ENCODE measurements at regions not wholly inside any gene's neighbourhood (a gene's known extent, or its start where the extent isn't known, plus 50 kb on each side); places are given as distances from the start of the nearest gene placed in this dataset.

DNA sequence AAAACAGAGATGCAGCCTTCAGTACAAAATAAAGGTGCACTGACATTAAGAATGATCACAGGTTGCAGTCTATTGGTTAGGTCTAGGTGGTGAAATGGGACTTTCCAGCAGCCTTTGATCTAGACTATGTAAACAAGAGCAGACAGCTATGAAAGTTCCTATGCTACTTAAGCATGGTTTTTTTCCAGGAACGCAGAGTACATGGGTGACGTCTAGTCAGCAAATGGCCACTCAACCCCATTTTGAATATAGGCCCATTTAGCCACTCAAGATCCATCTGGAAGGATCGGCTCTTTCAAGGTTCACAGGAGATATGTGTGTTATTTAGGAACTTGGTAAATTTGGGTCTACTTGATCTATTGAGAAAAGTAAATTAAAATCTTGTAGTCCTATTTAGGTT lies 1424.6 kb upstream of the LRRTM3 start:
- Histone ChIP-seq H2BK15ac (replicated peaks; ENCODE audit: low read depth) (no peak overlapping the region), H3K18ac (ENCODE audit: low read length) (no peak overlapping the region), H2BK120ac (ENCODE audit: low read depth, low read length) (no peak overlapping the region), H3K36me3 (ENCODE audit: control insufficient read depth, insufficient read depth, low read length) (no peaks in the 10 kb centered on the region), H4K8ac (ENCODE audit: low read depth, low read length) (no peak overlapping the region), H3K27me3 (ENCODE audit: insufficient read depth, low read length, poor library complexity) (no peaks in the 10 kb centered on the region), H3K79me1 (ENCODE audit: low read length) (no peaks in the 10 kb centered on the region), H4K5ac (ENCODE audit: low read length) (no peak overlapping the region), H3K4me3 (ENCODE audit: low read length) (no peak overlapping the region), H3K4ac (ENCODE audit: low read depth, low read length) (no peak overlapping the region), H3K4me2 (ENCODE audit: low read length) (no peak overlapping the region), H3K27ac (ENCODE audit: low read depth, low read length) (no peak overlapping the region), H3K79me2 (ENCODE audit: control insufficient read depth, insufficient read depth, low read length) (no peaks in the 10 kb centered on the region), H2AK5ac (ENCODE audit: low read length) (no peak overlapping the region), H3K4me1 (ENCODE audit: control insufficient read depth, low read depth, low read length) (no peaks in the 10 kb centered on the region), H3K56ac (ENCODE audit: low read length) (no peak overlapping the region), H3K23ac (ENCODE audit: low read length) (no peak overlapping the region), H2BK5ac (ENCODE audit: low read length) (no peak overlapping the region), H3K9ac (ENCODE audit: low read length) (no peak overlapping the region)
- no peak for DNase-seq
- WGBS (ENCODE audit: extremely low coverage, insufficient coverage, low lambda C conversion rate), result no CpG with 5 or more reads among the region's 3 CpGs

DNA sequence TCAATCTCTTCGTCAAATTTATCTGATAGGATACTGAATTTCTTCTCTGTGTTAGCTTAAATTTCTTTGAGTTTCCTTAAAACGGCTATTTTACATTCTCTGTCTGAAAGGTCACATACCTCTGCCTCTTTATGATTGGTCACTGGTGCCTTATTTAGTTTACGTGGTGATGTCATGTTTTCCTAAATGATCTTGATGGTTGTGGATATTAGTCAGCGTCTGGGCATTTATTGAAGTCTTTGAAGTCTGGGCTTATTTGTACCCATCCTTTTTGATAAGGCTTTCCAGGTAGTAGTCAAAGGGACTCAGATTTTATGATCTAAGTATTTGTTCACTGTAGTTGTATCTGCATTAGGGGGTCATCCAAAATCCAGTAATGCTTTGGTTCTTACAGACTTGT lies 1407.5 kb upstream of the LRRTM3 start:
- Histone ChIP-seq H3K23ac (ENCODE audit: low read length) (no peak overlapping the region), H3K9ac (ENCODE audit: low read length) (no peak overlapping the region), H3K36me3 (ENCODE audit: control insufficient read depth, insufficient read depth, low read length) (no peaks in the 10 kb centered on the region), H2AK5ac (ENCODE audit: low read length) (no peak overlapping the region), H3K27me3 (ENCODE audit: insufficient read depth, low read length, poor library complexity) (no peaks in the 10 kb centered on the region), H3K27ac (ENCODE audit: low read depth, low read length) (no peak overlapping the region), H3K4me2 (ENCODE audit: low read length) (no peak overlapping the region), H2BK120ac (ENCODE audit: low read depth, low read length) (no peak overlapping the region), H4K8ac (ENCODE audit: low read depth, low read length) (no peak overlapping the region), H4K5ac (ENCODE audit: low read length) (no peak overlapping the region), H2BK15ac (replicated peaks; ENCODE audit: low read depth) (no peak overlapping the region), H2BK5ac (ENCODE audit: low read length) (no peak overlapping the region), H3K56ac (ENCODE audit: low read length) (no peak overlapping the region), H3K4ac (ENCODE audit: low read depth, low read length) (no peak overlapping the region), H3K79me1 (ENCODE audit: low read length) (no peaks in the 10 kb centered on the region), H3K4me3 (ENCODE audit: low read length) (no peak overlapping the region), H3K4me1 (ENCODE audit: control insufficient read depth, low read depth, low read length) (no peaks in the 10 kb centered on the region), H3K18ac (ENCODE audit: low read length) (no peak overlapping the region), H3K79me2 (ENCODE audit: control insufficient read depth, insufficient read depth, low read length) (no peaks in the 10 kb centered on the region)
- no CpG with 5 or more reads among the region's 4 CpGs for WGBS (ENCODE audit: extremely low coverage, insufficient coverage, low lambda C conversion rate)
- peak; percentile 78 for DNase-seq

DNA sequence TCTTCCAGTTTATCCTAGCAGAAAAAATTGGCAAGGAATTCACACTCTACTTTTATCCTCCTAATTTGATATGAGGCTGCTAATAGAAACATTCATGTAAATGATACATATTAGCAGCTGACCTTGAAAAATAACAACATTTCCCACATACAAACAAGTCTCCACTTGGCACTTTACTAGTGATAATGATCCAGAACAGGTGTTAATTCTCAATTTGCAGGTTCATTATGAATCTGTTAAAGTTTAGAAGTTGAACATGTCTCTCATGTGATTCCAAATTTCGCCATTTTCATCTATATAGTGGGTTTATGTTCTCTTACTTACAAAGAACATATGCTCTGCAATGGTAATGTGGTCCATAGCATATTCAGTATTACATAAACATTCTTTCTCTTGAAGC lies 1396.8 kb upstream of the LRRTM3 start:
- H2AK5ac ChIP-seq (ENCODE audit: low read length), result no peak overlapping the region
- no peak overlapping the region for H3K18ac ChIP-seq (ENCODE audit: low read length)
- no peak overlapping the region for H4K8ac ChIP-seq (ENCODE audit: low read depth, low read length)
- no peak overlapping the region for H3K4ac ChIP-seq (ENCODE audit: low read depth, low read length)
- H3K27ac ChIP-seq (ENCODE audit: low read depth, low read length), result no peak overlapping the region
- no peak overlapping the region for H3K4me3 ChIP-seq (ENCODE audit: low read length)
- DNase-seq, result no peak
- no peak overlapping the region for H3K4me2 ChIP-seq (ENCODE audit: low read length)
- WGBS (ENCODE audit: extremely low coverage, insufficient coverage, low lambda C conversion rate), result no CpG with 5 or more reads among the region's 1 CpG
- no peaks in the 10 kb centered on the region for H3K36me3 ChIP-seq (ENCODE audit: control insufficient read depth, insufficient read depth, low read length)
- H3K79me1 ChIP-seq (ENCODE audit: low read length), result no peaks in the 10 kb centered on the region
- H3K23ac ChIP-seq (ENCODE audit: low read length), result no peak overlapping the region
- no peak overlapping the region for H3K9ac ChIP-seq (ENCODE audit: low read length)
- H2BK5ac ChIP-seq (ENCODE audit: low read length), result no peak overlapping the region
- H2BK120ac ChIP-seq (ENCODE audit: low read depth, low read length), result no peak overlapping the region
- no peaks in the 10 kb centered on the region for H3K4me1 ChIP-seq (ENCODE audit: control insufficient read depth, low read depth, low read length)
- H3K79me2 ChIP-seq (ENCODE audit: control insufficient read depth, insufficient read depth, low read length), result no peaks in the 10 kb centered on the region
- no peak overlapping the region for H3K56ac ChIP-seq (ENCODE audit: low read length)
- H2BK15ac ChIP-seq (replicated peaks; ENCODE audit: low read depth), result no peak overlapping the region
- no peaks in the 10 kb centered on the region for H3K27me3 ChIP-seq (ENCODE audit: insufficient read depth, low read length, poor library complexity)
- H4K5ac ChIP-seq (ENCODE audit: low read length), result no peak overlapping the region

DNA sequence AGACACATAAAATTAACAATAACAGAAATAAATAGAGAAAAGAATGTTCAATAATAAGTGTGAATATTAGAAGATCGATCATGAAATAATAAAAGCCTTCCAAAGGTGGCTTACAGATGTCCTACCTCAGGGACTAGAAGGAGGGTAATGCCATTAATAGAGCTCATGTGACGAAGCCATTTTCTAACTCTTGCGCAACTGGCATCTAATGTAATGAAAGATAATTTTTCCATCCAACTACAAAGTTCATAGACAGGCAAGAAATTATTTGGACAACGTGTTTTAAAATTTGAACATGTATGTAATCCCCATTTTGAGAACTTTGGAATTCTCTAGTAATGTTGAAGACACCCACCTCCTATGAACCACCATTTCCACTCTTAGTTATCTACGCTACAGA lies 1394.3 kb upstream of the LRRTM3 start:
- Histone ChIP-seq H3K27ac (ENCODE audit: low read depth, low read length) (no peak overlapping the region), H3K79me2 (ENCODE audit: control insufficient read depth, insufficient read depth, low read length) (no peaks in the 10 kb centered on the region), H3K27me3 (ENCODE audit: insufficient read depth, low read length, poor library complexity) (no peaks in the 10 kb centered on the region), H3K36me3 (ENCODE audit: control insufficient read depth, insufficient read depth, low read length) (no peaks in the 10 kb centered on the region), H4K8ac (ENCODE audit: low read depth, low read length) (no peak overlapping the region), H3K4ac (ENCODE audit: low read depth, low read length) (no peak overlapping the region), H3K4me3 (ENCODE audit: low read length) (no peak overlapping the region), H3K4me2 (ENCODE audit: low read length) (no peak overlapping the region), H3K4me1 (ENCODE audit: control insufficient read depth, low read depth, low read length) (no peaks in the 10 kb centered on the region), H2AK5ac (ENCODE audit: low read length) (no peak overlapping the region), H3K79me1 (ENCODE audit: low read length) (no peaks in the 10 kb centered on the region), H3K23ac (ENCODE audit: low read length) (no peak overlapping the region), H3K56ac (ENCODE audit: low read length) (no peak overlapping the region), H3K18ac (ENCODE audit: low read length) (no peak overlapping the region), H4K5ac (ENCODE audit: low read length) (no peak overlapping the region), H2BK5ac (ENCODE audit: low read length) (no peak overlapping the region), H2BK15ac (replicated peaks; ENCODE audit: low read depth) (no peak overlapping the region), H3K9ac (ENCODE audit: low read length) (no peak overlapping the region), H2BK120ac (ENCODE audit: low read depth, low read length) (no peak overlapping the region)
- DNase-seq, result no peak
- WGBS (ENCODE audit: extremely low coverage, insufficient coverage, low lambda C conversion rate), result no CpG with 5 or more reads among the region's 5 CpGs

DNA sequence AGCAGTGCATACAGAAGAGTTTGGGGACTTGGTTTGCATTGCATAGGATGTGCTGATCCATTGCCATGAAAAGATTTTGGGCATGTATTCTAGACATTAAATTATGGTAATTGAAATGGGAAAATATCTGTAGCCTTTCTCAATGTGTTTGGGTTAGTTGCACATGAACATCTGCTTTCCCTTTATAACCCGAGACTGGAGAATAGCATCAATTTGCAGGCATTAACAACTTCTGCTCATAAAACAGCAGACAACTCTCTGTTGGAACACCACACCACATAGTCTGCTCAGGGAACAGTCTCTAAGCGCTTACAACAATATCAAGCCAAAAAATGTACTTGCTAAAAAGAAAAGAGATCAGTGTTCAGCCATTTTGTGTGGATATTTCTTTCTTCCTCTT lies 1391.1 kb upstream of the LRRTM3 start:
- no peaks in the 10 kb centered on the region for H3K79me1 ChIP-seq (ENCODE audit: low read length)
- no peak overlapping the region for H4K8ac ChIP-seq (ENCODE audit: low read depth, low read length)
- no peak overlapping the region for H2BK5ac ChIP-seq (ENCODE audit: low read length)
- no peaks in the 10 kb centered on the region for H3K4me1 ChIP-seq (ENCODE audit: control insufficient read depth, low read depth, low read length)
- WGBS (ENCODE audit: extremely low coverage, insufficient coverage, low lambda C conversion rate), result no CpG with 5 or more reads among the region's 2 CpGs
- H2AK5ac ChIP-seq (ENCODE audit: low read length), result no peak overlapping the region
- no peak overlapping the region for H3K56ac ChIP-seq (ENCODE audit: low read length)
- H3K23ac ChIP-seq (ENCODE audit: low read length), result no peak overlapping the region
- H3K4ac ChIP-seq (ENCODE audit: low read depth, low read length), result no peak overlapping the region
- no peak overlapping the region for H3K27ac ChIP-seq (ENCODE audit: low read depth, low read length)
- no peak overlapping the region for H3K9ac ChIP-seq (ENCODE audit: low read length)
- no peak overlapping the region for H3K4me3 ChIP-seq (ENCODE audit: low read length)
- H2BK120ac ChIP-seq (ENCODE audit: low read depth, low read length), result no peak overlapping the region
- no peak overlapping the region for H3K4me2 ChIP-seq (ENCODE audit: low read length)
- H3K27me3 ChIP-seq (ENCODE audit: insufficient read depth, low read length, poor library complexity), result no peaks in the 10 kb centered on the region
- no peak overlapping the region for H4K5ac ChIP-seq (ENCODE audit: low read length)
- no peaks in the 10 kb centered on the region for H3K79me2 ChIP-seq (ENCODE audit: control insufficient read depth, insufficient read depth, low read length)
- no peaks in the 10 kb centered on the region for H3K36me3 ChIP-seq (ENCODE audit: control insufficient read depth, insufficient read depth, low read length)
- H2BK15ac ChIP-seq (replicated peaks; ENCODE audit: low read depth), result no peak overlapping the region
- DNase-seq, result no peak
- no peak overlapping the region for H3K18ac ChIP-seq (ENCODE audit: low read length)

DNA sequence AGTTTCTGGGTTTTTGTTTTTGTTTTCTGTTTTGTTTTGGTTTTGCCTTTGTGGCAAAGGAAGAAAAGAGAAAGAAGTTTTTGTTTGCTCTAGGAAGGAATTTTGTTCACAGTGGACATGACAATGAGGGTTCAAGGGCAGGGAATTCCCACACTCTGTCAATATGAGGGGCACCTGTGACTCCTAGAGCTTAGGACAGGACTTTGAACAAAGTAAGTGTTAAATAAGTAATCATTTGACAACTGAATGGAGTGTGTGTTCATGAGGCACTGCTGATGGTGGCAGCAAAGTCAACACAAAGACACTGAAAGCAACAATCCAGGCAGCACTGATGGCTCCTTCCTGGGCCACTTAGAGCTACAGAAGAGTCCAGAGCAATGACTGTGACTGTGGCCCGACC lies 1381.1 kb upstream of the LRRTM3 start:
- Histone ChIP-seq H4K8ac (ENCODE audit: low read depth, low read length) (no peak overlapping the region), H3K27ac (ENCODE audit: low read depth, low read length) (no peak overlapping the region), H3K27me3 (ENCODE audit: insufficient read depth, low read length, poor library complexity) (no peaks in the 10 kb centered on the region), H2BK120ac (ENCODE audit: low read depth, low read length) (no peak overlapping the region), H3K79me1 (ENCODE audit: low read length) (no peaks in the 10 kb centered on the region), H3K4ac (ENCODE audit: low read depth, low read length) (no peak overlapping the region), H3K4me3 (ENCODE audit: low read length) (no peak overlapping the region), H3K9ac (ENCODE audit: low read length) (no peak overlapping the region), H3K56ac (ENCODE audit: low read length) (no peak overlapping the region), H2BK5ac (ENCODE audit: low read length) (no peak overlapping the region), H3K36me3 (ENCODE audit: control insufficient read depth, insufficient read depth, low read length) (no peaks in the 10 kb centered on the region), H3K23ac (ENCODE audit: low read length) (no peak overlapping the region), H3K4me1 (ENCODE audit: control insufficient read depth, low read depth, low read length) (no peaks in the 10 kb centered on the region), H3K4me2 (ENCODE audit: low read length) (no peak overlapping the region), H2AK5ac (ENCODE audit: low read length) (no peak overlapping the region), H2BK15ac (replicated peaks; ENCODE audit: low read depth) (no peak overlapping the region), H3K79me2 (ENCODE audit: control insufficient read depth, insufficient read depth, low read length) (no peaks in the 10 kb centered on the region), H3K18ac (ENCODE audit: low read length) (no peak overlapping the region), H4K5ac (ENCODE audit: low read length) (no peak overlapping the region)
- WGBS (ENCODE audit: extremely low coverage, insufficient coverage, low lambda C conversion rate), result no CpG with 5 or more reads among the region's 1 CpG
- DNase-seq, result no peak

All from mesendoderm (in vitro differentiated cells).